GM12864 (cell line): ENCODE measurements at regions not wholly inside any gene's neighbourhood (a gene's known extent, or its start where the extent isn't known, plus 50 kb on each side); places are given as distances from the start of the nearest gene placed in this dataset.

ENCODE experiments used
- DNase-seq: peaks from one replicate; pipeline ENCODE4 v3.0.0-alpha.2; 2011; ENCODE audit warnings: low read depth
- H3K4me3 ChIP-seq: 2 replicates; pipeline ENCODE4 v1.5.1; 2011; ENCODE audit warnings: mild to moderate bottlenecking, low read depth, low read length, control low read depth
- CTCF ChIP-seq: IDR thresholded peaks from 2 replicates; pipeline ENCODE4 v1.5.1; 2011; ENCODE audit warnings: low read depth, mild to moderate bottlenecking, moderate library complexity, low read length, control low read depth, inconsistent platforms; ENCODE audit errors: missing control alignments

GRCh38 chr9:116081435-116082115 lies 72.0 kb upstream of the PAPPA start:
- no peak for TF ChIP-seq CTCF
- DNase-seq, result no peak
- H3K4me3 ChIP-seq, result no peak overlapping the region

DNA sequence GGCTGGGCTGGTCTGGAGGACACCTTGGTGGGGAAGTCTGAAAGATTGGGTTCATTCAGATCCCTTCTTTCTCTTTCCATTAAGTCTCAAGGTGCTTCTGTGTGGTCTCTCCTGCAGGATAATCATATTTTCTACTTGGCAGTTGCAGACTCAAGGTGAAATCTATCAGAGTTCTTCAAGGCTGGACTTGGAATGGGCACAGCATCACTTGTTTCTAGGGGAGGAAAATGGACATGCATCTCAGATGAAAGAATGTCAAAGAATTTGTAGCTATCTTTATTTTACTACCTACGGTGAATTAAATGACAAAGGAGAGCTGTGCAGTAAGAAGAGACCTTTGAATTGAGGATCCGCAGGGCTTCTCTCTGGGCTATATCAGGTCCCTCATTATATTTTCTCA lies 69.8 kb upstream of the PAPPA start:
- no peak for TF ChIP-seq CTCF
- no peak for DNase-seq
- H3K4me3 ChIP-seq, result no peak overlapping the region

- DNase-seq, result no peak
- H3K4me3 ChIP-seq, result no peak overlapping the region
- TF ChIP-seq CTCF, result no peak
Measured at GRCh38 chr9:116084497-116084896, 69.1 kb upstream of the PAPPA start.

GRCh38 chr9:116087246-116087645 lies 66.3 kb upstream of the PAPPA start:
- no peak for TF ChIP-seq CTCF
- H3K4me3 ChIP-seq, result no peak overlapping the region
- DNase-seq, result no peak

GRCh38 chr9:116087751-116088194 lies 65.8 kb upstream of the PAPPA start:
- no peak overlapping the region for H3K4me3 ChIP-seq
- TF ChIP-seq CTCF, result no peak
- no peak for DNase-seq

GRCh38 chr9:116088396-116088795 lies 65.2 kb upstream of the PAPPA start:
- no peak for DNase-seq
- no peak overlapping the region for H3K4me3 ChIP-seq
- TF ChIP-seq CTCF, result no peak

- DNase-seq, result no peak
- no peak for TF ChIP-seq CTCF
- no peak overlapping the region for H3K4me3 ChIP-seq
Measured at GRCh38 chr9:116090030-116090770, 63.4 kb upstream of the PAPPA start.
